Colonic mucosa (tissue), 4 donors: ENCODE measurements at regions not wholly inside any gene's neighbourhood (a gene's known extent, or its start where the extent isn't known, plus 50 kb on each side); places are given as distances from the start of the nearest gene placed in this dataset.

Source experiments
- DNase-seq: peaks from one replicate; pipeline ENCODE4 v3.0.0-alpha.2; 2020
- H3K27ac ChIP-seq: fragments of 200-600 bp; one replicate; pipeline ENCODE4 v1.8.0; 2021
- H3K27me3 ChIP-seq: fragments of 200-600 bp; one replicate; pipeline ENCODE4 v1.8.0; 2021
- H3K36me3 ChIP-seq: fragments of 200-600 bp; one replicate; pipeline ENCODE4 v1.8.0; 2021
- H3K4me1 ChIP-seq: fragments of 200-600 bp; one replicate; pipeline ENCODE4 v1.8.0; 2021; ENCODE audit warnings: mild to moderate bottlenecking
- H3K4me3 ChIP-seq: fragments of 200-600 bp; one replicate; pipeline ENCODE4 v1.8.0; 2021
- H3K9ac ChIP-seq, 2 donors: one replicate each; pipeline ENCODE4 v1.7.0; 2013; ENCODE audit warnings: control low read depth in 2 of 2, low read depth in 2 of 2, low read length in 2 of 2
- H3K9me3 ChIP-seq: fragments of 200-600 bp; one replicate; pipeline ENCODE4 v1.8.0; 2021
- intact Hi-C: fragments of 100-400 bp; cut with DNase I; formaldehyde crosslinking; loops from one replicate; pipeline ENCODE4 v1.14.1; 2022
- TF ChIP-seq, protein P1 (sequence below): fragments of 200-600 bp; IDR thresholded peaks from one replicate; pipeline ENCODE4 v1.8.0; 2022; ENCODE audit warnings: antibody characterized with exemption, mild to moderate bottlenecking
- donor health status: healthy.
- donor health status: DM: no; HTN: no; CAD: no.
- donor health status: DM: no; HTN: no; CAD: no.

DNA sequence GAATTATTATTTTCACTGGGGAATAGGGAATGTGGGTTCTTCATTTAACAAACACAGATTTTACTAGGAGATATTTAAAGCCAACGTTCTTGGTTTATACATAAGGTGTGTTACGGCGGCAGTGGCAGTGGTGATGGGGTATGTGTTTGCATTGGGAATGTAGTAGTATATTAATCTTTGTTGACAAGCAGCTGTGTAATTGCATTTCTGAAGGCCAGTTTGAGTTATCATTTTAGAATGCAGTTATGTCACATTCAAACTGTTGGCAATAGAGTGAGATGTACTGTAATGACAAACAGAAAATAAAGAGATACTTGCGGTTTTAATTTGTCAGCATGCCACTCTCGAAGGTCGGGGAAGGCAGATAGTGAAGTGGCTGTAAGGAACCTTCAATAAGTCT lies 628.6 kb upstream of the POM121L12 start:
- no peaks in the 10 kb centered on the region for H3K36me3 ChIP-seq
- H3K4me3 ChIP-seq, result no peak overlapping the region
- no peak overlapping the region for H3K9ac ChIP-seq
- TF ChIP-seq, protein P1, sequence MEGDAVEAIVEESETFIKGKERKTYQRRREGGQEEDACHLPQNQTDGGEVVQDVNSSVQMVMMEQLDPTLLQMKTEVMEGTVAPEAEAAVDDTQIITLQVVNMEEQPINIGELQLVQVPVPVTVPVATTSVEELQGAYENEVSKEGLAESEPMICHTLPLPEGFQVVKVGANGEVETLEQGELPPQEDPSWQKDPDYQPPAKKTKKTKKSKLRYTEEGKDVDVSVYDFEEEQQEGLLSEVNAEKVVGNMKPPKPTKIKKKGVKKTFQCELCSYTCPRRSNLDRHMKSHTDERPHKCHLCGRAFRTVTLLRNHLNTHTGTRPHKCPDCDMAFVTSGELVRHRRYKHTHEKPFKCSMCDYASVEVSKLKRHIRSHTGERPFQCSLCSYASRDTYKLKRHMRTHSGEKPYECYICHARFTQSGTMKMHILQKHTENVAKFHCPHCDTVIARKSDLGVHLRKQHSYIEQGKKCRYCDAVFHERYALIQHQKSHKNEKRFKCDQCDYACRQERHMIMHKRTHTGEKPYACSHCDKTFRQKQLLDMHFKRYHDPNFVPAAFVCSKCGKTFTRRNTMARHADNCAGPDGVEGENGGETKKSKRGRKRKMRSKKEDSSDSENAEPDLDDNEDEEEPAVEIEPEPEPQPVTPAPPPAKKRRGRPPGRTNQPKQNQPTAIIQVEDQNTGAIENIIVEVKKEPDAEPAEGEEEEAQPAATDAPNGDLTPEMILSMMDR, result no peak
- no peak overlapping the region for H3K27ac ChIP-seq
- intact Hi-C loops, result no loop called here
- DNase-seq, result no peak
- H3K9me3 ChIP-seq, result no peaks in the 10 kb centered on the region
- H3K27me3 ChIP-seq, result no peaks in the 10 kb centered on the region
- H3K4me1 ChIP-seq, result no peaks in the 10 kb centered on the region

DNA sequence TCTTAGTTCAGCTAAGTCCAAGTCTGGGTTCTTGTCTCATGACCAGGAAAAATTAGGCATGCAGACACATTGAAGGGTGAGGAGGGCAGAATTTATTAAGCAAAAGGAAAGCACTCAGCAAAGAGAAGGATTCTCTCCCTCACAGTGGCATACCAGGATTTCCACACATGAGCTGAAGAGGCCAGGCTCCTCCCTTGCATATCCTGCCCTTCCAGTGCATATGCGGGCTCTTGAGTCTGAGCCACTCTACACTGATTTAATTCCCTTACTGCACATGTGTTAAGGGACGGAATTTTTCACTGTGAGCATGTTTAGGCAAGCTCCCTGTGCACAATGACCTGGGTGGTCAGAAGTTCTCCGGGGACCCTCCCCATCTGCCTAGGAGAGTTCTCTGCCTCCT lies 652.7 kb upstream of the POM121L12 start:
- TF ChIP-seq, protein P1, result no peak
- DNase-seq, result no peak
- H3K9me3 ChIP-seq, result no peaks in the 10 kb centered on the region
- H3K27me3 ChIP-seq, result no peaks in the 10 kb centered on the region
- no peak overlapping the region for H3K27ac ChIP-seq
- H3K36me3 ChIP-seq, result no peaks in the 10 kb centered on the region
- H3K4me1 ChIP-seq, result no peaks in the 10 kb centered on the region
- no peak overlapping the region for H3K9ac ChIP-seq
- intact Hi-C loops, result no loop called here
- H3K4me3 ChIP-seq, result no peak overlapping the region

DNA sequence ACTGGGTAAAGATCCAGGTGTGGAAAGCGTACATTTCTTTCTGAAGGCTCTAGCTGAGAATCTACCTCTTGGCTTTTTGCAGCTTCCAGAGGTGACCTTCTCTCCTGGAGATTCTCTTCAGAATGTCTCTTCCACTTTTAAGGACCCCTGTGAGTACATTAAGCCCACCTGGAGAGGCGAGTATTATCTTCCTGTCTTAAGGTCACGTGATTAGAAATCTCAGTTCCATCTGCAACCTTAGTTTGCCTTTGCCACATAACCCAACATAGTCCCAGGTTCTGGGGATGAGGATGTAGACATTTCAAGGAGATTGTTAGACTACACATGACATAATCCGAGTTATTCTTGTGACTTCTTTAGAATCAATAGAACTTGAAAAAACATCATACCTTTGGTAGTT lies 665.5 kb upstream of the POM121L12 start:
- TF ChIP-seq, protein P1, result no peak
- H3K36me3 ChIP-seq, result no peaks in the 10 kb centered on the region
- H3K27me3 ChIP-seq, result no peaks in the 10 kb centered on the region
- H3K27ac ChIP-seq, result no peak overlapping the region
- no peak overlapping the region for H3K4me3 ChIP-seq
- DNase-seq, result no peak
- H3K9ac ChIP-seq, result no peak overlapping the region
- no peaks in the 10 kb centered on the region for H3K4me1 ChIP-seq
- intact Hi-C loops, result no loop called here
- no peaks in the 10 kb centered on the region for H3K9me3 ChIP-seq

DNA sequence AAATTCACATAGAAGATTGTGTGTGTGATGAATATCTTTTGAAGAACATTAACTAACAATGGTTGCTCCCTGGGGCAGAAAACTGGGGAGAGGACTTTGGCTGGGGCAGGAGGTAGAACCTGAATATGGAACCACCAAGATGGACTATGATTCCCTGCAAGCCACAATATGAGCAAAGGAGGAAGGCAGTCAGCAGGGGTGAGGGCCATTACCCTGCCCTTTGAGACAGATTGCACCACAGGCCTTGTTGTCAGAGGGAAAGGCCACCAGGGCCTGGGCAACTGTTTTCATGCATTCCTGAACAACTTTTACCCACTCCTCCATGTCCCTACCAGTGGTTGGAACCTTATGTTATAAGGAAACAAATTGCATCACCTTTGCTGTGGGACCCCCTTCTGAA lies 670.1 kb upstream of the POM121L12 start:
- Histone ChIP-seq H3K4me1 (no peaks in the 10 kb centered on the region), H3K27ac (no peak overlapping the region), H3K27me3 (no peaks in the 10 kb centered on the region), H3K9me3 (no peaks in the 10 kb centered on the region), H3K4me3 (no peak overlapping the region), H3K36me3 (no peaks in the 10 kb centered on the region), H3K9ac (no peak overlapping the region)
- intact Hi-C loops, result no loop called here
- no peak for DNase-seq
- TF ChIP-seq, protein P1, result no peak

DNA sequence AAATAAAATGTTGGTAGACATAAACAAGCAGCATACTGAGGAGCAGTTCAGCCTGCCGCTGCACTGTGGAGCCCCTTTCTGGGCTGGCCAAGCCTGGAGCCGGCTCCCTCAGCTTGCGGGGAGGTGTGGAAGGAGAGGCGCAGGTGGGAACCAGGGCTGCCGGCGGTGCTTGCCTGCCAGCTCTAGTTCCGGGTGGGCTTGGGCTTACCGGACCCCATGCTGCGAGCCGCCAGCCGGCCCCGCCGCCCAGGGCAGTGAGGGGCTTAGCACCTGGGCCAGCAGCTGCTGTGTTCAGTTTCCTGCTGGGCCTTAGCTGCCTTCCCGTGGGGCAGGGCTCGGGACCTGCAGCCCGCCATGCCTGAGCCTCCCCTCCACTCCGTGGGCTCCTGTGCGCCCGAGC lies 672.9 kb upstream of the POM121L12 start:
- no peak overlapping the region for H3K4me3 ChIP-seq
- H3K9ac ChIP-seq, result no peak overlapping the region
- no peaks in the 10 kb centered on the region for H3K4me1 ChIP-seq
- H3K27me3 ChIP-seq, result no peaks in the 10 kb centered on the region
- no peaks in the 10 kb centered on the region for H3K9me3 ChIP-seq
- no peaks in the 10 kb centered on the region for H3K36me3 ChIP-seq
- H3K27ac ChIP-seq, result no peak overlapping the region
- intact Hi-C loops, result no loop called here
- TF ChIP-seq, protein P1, result no peak
- no peak for DNase-seq

DNA sequence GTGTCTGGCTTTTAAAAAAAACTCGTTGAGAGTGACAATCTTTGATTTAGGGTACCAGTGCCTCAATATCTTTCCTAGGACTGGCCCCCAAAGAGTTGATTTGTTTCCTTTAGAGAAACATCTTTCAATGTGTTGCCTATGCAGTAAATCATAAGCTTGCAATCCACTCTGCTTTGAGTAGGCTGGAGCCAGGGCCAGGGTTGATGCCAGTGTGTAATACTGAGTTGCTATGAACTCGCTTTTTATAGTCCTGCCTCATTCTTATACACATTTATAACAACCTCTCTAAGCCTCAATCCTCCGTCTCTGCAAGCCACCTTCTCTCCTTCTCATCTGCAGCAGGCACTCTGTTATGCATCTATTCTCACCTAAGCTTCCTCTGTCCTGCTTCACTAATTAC lies 674.9 kb upstream of the POM121L12 start:
- no peaks in the 10 kb centered on the region for H3K36me3 ChIP-seq
- no peaks in the 10 kb centered on the region for H3K4me1 ChIP-seq
- H3K4me3 ChIP-seq, result no peak overlapping the region
- DNase-seq, result no peak
- no peaks in the 10 kb centered on the region for H3K27me3 ChIP-seq
- H3K9ac ChIP-seq, result no peak overlapping the region
- TF ChIP-seq, protein P1, result no peak
- intact Hi-C loops, result no loop called here
- no peaks in the 10 kb centered on the region for H3K9me3 ChIP-seq
- H3K27ac ChIP-seq, result no peak overlapping the region
